Neural crest cell (in vitro differentiated cells): ENCODE measurements at regions not wholly inside any gene's neighbourhood (a gene's known extent, or its start where the extent isn't known, plus 50 kb on each side); places are given as distances from the start of the nearest gene placed in this dataset.

ENCODE experiments used
- DNase-seq: peaks from one replicate; pipeline ENCODE4 v3.0.0; 2021; ENCODE audit warnings: low read depth, mixed read lengths, low spot score
- H3K27ac Mint-ChIP-seq: one replicate; pipeline ENCODE4 v1.8.0; 2021; ENCODE audit warnings: mild to moderate bottlenecking, mixed read lengths; ENCODE audit not compliant: unreplicated experiment
- H3K27me3 Mint-ChIP-seq: 2 replicates; pipeline ENCODE4 v1.8.0; 2021; ENCODE audit warnings: low read depth, mild to moderate bottlenecking, mixed read lengths
- H3K36me3 Mint-ChIP-seq: 2 replicates; pipeline ENCODE4 v1.8.0; 2021; ENCODE audit warnings: low read depth, mild to moderate bottlenecking, mixed read lengths
- H3K4me1 Mint-ChIP-seq: 2 replicates; pipeline ENCODE4 v1.8.0; 2021; ENCODE audit warnings: mixed read lengths
- H3K4me3 Mint-ChIP-seq: one replicate; pipeline ENCODE4 v1.8.0; 2021; ENCODE audit warnings: mild to moderate bottlenecking, mixed read lengths
- H3K9me3 Mint-ChIP-seq: 2 replicates; pipeline ENCODE4 v1.8.0; 2021; ENCODE audit warnings: mixed read lengths
- TF ChIP-seq, protein P1 (sequence below): fragments of 200-600 bp; sonication (generic); conservative IDR thresholded peaks from 2 replicates; pipeline ENCODE4 v1.5.0; 2021; ENCODE audit warnings: antibody characterized with exemption, mild to moderate bottlenecking

DNA sequence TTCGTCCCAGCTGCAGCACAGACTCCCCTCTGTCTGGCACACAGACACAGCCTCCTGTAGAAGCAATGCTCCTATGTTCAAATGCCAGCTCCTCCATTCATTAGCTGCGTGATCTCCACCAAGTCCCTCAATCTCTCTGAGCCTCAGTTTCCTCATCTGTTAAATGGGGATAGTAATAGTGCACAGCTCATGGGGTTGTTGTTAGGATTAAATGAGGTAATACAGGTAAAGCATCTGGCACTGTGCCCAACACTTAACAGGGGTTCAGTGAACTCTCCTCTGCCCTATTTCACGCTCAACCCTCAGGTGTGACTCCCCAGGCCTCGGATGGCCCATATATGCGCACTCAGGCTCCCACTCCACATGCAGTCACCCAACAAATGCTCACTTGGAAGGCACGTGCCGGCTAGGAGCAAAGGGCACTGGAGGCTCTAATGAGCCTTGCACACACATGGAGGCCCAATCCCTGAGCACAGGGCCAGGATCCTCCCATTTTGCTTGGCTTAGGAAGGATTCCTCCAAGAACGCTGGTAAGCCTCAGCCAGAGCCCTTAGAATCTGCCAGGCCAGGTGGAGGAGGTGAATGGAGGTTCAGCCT lies 176.0 kb upstream of the LINGO1 start:
- no peak for DNase-seq
- H3K27ac Mint-ChIP-seq, result no peak overlapping the region
- no peaks in the 10 kb centered on the region for H3K27me3 Mint-ChIP-seq
- peaks cover 16% of the 10 kb centered on the region for H3K4me1 Mint-ChIP-seq
- no peaks in the 10 kb centered on the region for H3K9me3 Mint-ChIP-seq
- TF ChIP-seq, protein P1, sequence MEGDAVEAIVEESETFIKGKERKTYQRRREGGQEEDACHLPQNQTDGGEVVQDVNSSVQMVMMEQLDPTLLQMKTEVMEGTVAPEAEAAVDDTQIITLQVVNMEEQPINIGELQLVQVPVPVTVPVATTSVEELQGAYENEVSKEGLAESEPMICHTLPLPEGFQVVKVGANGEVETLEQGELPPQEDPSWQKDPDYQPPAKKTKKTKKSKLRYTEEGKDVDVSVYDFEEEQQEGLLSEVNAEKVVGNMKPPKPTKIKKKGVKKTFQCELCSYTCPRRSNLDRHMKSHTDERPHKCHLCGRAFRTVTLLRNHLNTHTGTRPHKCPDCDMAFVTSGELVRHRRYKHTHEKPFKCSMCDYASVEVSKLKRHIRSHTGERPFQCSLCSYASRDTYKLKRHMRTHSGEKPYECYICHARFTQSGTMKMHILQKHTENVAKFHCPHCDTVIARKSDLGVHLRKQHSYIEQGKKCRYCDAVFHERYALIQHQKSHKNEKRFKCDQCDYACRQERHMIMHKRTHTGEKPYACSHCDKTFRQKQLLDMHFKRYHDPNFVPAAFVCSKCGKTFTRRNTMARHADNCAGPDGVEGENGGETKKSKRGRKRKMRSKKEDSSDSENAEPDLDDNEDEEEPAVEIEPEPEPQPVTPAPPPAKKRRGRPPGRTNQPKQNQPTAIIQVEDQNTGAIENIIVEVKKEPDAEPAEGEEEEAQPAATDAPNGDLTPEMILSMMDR, result no peak
- no peaks in the 10 kb centered on the region for H3K36me3 Mint-ChIP-seq
- H3K4me3 Mint-ChIP-seq, result no peak overlapping the region

DNA sequence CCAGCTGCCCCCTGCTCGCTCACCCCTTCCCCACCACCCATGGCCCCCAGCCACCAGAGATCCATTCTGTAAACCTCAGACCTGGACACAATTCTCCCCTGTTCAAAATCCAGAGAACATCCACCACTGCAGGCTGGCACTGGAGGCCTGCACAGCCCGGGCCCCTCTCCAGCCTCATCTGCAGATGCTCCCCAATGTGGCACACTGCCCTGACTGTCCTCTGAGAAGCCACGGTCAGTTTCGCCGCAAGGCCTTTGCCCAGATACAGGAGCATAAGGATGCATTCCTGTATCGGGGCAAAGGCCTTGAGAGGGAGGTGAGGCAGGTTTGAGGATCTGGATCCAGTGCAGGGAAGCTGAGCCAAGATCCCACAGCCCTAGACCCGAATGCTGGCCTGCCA lies 175.4 kb upstream of the LINGO1 start:
- peaks cover 19% of the 10 kb centered on the region for H3K4me1 Mint-ChIP-seq
- H3K36me3 Mint-ChIP-seq, result no peaks in the 10 kb centered on the region
- no peak for DNase-seq
- H3K27me3 Mint-ChIP-seq, result no peaks in the 10 kb centered on the region
- TF ChIP-seq, protein P1, result no peak
- H3K4me3 Mint-ChIP-seq, result no peak overlapping the region
- no peaks in the 10 kb centered on the region for H3K9me3 Mint-ChIP-seq
- H3K27ac Mint-ChIP-seq, result no peak overlapping the region

- H3K4me3 Mint-ChIP-seq, result no peak overlapping the region
- TF ChIP-seq, protein P1, result no peak
- H3K9me3 Mint-ChIP-seq, result no peaks in the 10 kb centered on the region
- no peaks in the 10 kb centered on the region for H3K27me3 Mint-ChIP-seq
- H3K27ac Mint-ChIP-seq, result no peak overlapping the region
- no peaks in the 10 kb centered on the region for H3K36me3 Mint-ChIP-seq
- no peak for DNase-seq
- peaks cover 18% of the 10 kb centered on the region for H3K4me1 Mint-ChIP-seq
Measured at GRCh38 chr15:77807611-77808010, 174.9 kb upstream of the LINGO1 start.

GRCh38 chr15:77807115-77807514 lies 174.4 kb upstream of the LINGO1 start:
- DNase-seq, result no peak
- TF ChIP-seq, protein P1, result no peak
- H3K27me3 Mint-ChIP-seq, result no peaks in the 10 kb centered on the region
- H3K9me3 Mint-ChIP-seq, result no peaks in the 10 kb centered on the region
- no peak overlapping the region for H3K27ac Mint-ChIP-seq
- no peaks in the 10 kb centered on the region for H3K36me3 Mint-ChIP-seq
- peaks cover 13% of the 10 kb centered on the region for H3K4me1 Mint-ChIP-seq
- H3K4me3 Mint-ChIP-seq, result no peak overlapping the region

DNA sequence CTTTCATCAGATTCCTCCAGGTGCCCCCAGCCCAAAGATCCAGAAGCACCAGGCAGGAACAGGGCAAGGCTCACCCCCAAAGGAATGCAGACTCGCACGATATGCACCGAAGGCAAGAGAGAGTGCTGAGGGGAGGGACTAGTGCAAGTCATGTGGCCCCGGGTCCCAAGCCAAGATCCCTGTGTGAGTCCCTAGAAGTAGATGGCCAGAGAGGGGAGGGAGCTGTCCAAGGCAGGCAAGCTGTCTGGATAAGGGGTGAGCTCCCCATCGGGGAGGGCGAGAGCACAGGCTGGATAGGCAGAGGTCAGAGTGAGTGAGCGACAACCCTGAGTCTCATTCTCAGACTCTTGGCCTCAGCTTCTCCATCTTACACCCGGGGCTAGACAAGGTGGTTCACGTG lies 171.5 kb upstream of the LINGO1 start:
- Mint-ChIP-seq H3K36me3 (no peaks in the 10 kb centered on the region), H3K9me3 (no peaks in the 10 kb centered on the region), H3K27me3 (no peaks in the 10 kb centered on the region), H3K27ac (peak overlapping the region; percentile 43), H3K4me3 (no peak overlapping the region), H3K4me1 (peaks cover 9% of the 10 kb centered on the region)
- TF ChIP-seq, protein P1, result no peak
- DNase-seq, result no peak
